Activated CD4-positive, alpha-beta T cell treated with anti-CD3 and anti-CD28 coated beads for 36 hours (primary cell): ENCODE measurements at regions not wholly inside any gene's neighbourhood (a gene's known extent, or its start where the extent isn't known, plus 50 kb on each side); places are given as distances from the start of the nearest gene placed in this dataset.

Experiments
- ATAC-seq: fragments of 200-7000 bp; cut with Tn5 transposase; one replicate; pipeline ENCODE4 v1.10.0; 2021; ENCODE audit warnings: mild to moderate bottlenecking, moderate library complexity
- CTCF ChIA-PET: fragments of 350-600 bp; sonication (Branson Sonifier 250); formaldehyde crosslinking; loops from one replicate; lab custom pipeline; 2021; ENCODE audit warnings: antibody characterized with exemption; lab: Charles Lee
- POLR2A ChIA-PET: fragments of 350-600 bp; sonication (Branson Sonifier 250); formaldehyde crosslinking; loops from one replicate; lab custom pipeline; 2021; ENCODE audit warnings: antibody characterized with exemption, inconsistent platforms; lab: Charles Lee
- DNase-seq: peaks from one replicate; pipeline ENCODE4 v3.0.0-alpha.2; 2020
- H3K27ac Mint-ChIP-seq: one replicate; pipeline ENCODE4 v1.8.0; 2021; ENCODE audit warnings: mixed read lengths
- H3K27me3 Mint-ChIP-seq: one replicate; pipeline ENCODE4 v1.8.0; 2021; ENCODE audit warnings: mixed read lengths
- H3K36me3 Mint-ChIP-seq: one replicate; pipeline ENCODE4 v1.8.0; 2021; ENCODE audit warnings: low read depth, mixed read lengths
- H3K4me1 Mint-ChIP-seq: one replicate; pipeline ENCODE4 v1.8.0; 2021; ENCODE audit warnings: mixed read lengths
- H3K4me3 Mint-ChIP-seq: one replicate; pipeline ENCODE4 v1.8.0; 2021; ENCODE audit warnings: mild to moderate bottlenecking, moderate library complexity, mixed read lengths
- H3K9me3 Mint-ChIP-seq: one replicate; pipeline ENCODE4 v1.8.0; 2021; ENCODE audit warnings: low read depth, mixed read lengths
- intact Hi-C, 2 experiments: fragments of 100-400 bp; cut with DNase I in 1 of 2; cut with micrococcal nuclease in 1 of 2; formaldehyde crosslinking; loops; one replicate each; pipeline versions ENCODE4 v1.14.2 to v1.15.1; 2022 to 2024; cut with DNase I, micrococcal nuclease

DNA sequence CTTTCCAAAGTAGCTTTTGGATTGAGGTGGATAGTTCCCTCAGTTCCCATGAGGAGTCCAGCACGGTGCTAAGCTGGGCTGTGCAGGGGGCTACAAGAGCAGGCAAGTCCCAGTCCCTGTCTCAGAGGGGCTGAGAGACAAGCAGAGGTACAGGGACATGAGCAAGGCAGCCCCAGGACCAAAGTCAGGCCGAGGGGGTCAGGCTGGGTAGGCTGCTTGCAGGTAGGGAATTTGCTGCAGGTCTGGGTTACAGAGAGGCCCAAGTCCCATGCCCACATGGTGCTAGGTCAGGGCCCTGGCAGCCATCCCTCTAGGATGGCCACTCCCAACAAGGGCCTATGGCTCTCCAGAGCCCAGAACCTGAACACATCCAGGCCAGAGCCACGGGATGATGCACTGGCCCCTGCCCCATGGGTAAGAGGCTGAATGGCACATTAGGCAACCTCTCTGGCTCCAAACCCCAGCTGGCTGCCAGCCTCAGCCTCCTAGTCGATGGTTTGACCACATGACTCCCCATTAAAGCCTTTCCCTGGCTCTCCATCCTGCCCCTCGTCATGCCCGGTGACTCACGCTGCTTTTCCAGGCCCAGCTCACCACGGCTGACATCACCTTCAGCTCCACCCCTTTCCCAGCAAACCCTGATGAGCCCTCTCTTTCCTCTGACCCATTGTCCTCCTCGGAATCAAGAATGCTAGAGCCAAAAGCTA lies 83.7 kb downstream of the SDC1 start:
- intact Hi-C loops = no loop called here
- CTCF ChIA-PET = interaction anchor here (0.6 to 1.4 kb wide), 2 partner anchors 10 to 34 kb away, joined by 3 read pairs; no protein-coding TSS in a partner anchor
- no peaks in the 10 kb centered on the region for H3K36me3 Mint-ChIP-seq
- POLR2A ChIA-PET = no interaction called here
- ATAC-seq (no peak), DNase-seq (no peak)
- no peaks in the 10 kb centered on the region for H3K9me3 Mint-ChIP-seq
- H3K4me3 Mint-ChIP-seq = no peak overlapping the region
- no peak overlapping the region for H3K27ac Mint-ChIP-seq
- H3K27me3 Mint-ChIP-seq = peaks cover 2% of the 10 kb centered on the region
- H3K4me1 Mint-ChIP-seq = peaks cover 2% of the 10 kb centered on the region

DNA sequence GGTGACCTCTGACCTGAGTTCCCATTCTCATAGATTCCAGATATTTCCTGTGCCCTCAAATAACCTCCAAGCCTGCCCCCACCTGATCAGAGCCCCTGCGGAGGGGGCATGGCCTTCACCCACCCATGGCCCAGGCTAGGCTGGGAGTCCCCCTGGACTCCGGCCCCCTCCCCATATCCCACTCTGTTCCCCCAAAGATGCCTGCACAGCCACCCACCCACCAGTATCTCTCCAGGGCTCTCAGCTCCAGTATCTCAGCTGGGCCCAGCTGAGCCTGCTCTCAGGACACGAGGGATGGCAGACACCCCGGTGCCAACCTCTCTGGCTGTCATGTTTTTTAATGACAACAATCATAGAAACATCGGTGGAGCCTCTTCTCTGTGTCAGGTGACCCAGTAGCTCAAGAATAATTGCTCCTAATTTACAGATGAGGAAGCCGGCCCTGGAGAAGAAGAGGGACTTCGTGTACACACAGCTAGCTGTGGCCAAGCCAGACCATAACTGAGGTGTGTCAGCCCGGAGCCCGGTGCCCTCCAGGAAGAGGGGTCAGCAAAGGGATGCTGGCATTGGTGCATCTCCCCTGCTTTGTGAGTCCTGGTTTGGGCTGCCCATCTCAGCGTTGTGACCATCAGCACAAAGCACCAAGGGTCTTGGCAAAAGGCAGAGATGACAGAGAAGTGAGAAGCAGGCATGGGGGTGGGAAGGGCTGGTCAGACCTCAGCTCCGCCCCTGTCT lies 84.4 kb downstream of the SDC1 start:
- H3K36me3 Mint-ChIP-seq = no peaks in the 10 kb centered on the region
- ATAC-seq (no peak), DNase-seq (no peak)
- CTCF ChIA-PET = interaction anchor here (0.6 kb wide), 1 partner anchor 35 kb away, joined by 3 read pairs; no protein-coding TSS in a partner anchor
- no peak overlapping the region for H3K4me3 Mint-ChIP-seq
- no peaks in the 10 kb centered on the region for H3K27me3 Mint-ChIP-seq
- no peak overlapping the region for H3K27ac Mint-ChIP-seq
- H3K9me3 Mint-ChIP-seq = no peaks in the 10 kb centered on the region
- H3K4me1 Mint-ChIP-seq = no peaks in the 10 kb centered on the region
- POLR2A ChIA-PET = no interaction called here
- intact Hi-C loops = no loop called here

DNA sequence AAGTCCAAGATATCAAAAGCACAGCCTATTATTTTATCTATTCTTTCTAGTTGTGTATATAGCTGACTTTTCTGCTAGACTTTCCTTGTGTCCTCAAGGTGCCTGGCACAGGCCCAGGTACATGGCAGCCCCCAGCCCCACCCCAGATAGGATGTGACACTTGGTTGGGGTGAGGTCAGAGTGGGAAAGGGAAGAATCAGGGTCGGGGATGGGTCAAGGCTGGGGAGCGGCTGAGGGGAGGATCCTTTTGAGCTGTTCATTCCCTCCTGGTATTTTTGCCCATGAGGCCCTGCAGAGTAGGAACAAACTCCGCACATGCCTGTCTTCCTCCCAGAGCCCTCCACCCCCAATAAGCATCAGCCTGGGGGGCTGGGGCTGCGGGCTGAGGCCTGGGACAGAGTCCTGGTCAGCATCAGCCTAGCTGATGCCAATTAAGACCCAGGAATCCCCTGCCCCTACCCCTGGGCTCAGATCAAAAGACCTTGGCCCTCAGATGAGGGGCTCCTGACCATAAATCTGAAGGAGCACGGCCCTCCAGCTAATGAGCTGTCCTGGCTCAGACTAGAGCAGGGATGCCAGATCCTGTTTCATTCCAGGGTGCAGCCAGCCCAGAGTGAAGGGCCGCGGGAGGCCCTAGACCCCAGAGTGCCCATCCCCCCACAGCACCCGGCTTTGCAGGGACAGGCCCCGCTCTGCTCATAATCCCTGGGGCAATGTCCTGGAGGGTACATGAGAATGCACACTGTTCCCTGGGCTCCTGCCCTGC lies 85.3 kb downstream of the SDC1 start:
- intact Hi-C loops = loop anchor here (5.0 to 10.0 kb wide), 4 partner anchors 88 to 505 kb away; partner anchors contain the start of gene SDC1 (in 1 of the 2)
- Mint-ChIP-seq H3K9me3 (no peaks in the 10 kb centered on the region), H3K36me3 (no peaks in the 10 kb centered on the region), H3K4me3 (no peak overlapping the region), H3K27me3 (no peaks in the 10 kb centered on the region), H3K27ac (no peak overlapping the region), H3K4me1 (no peaks in the 10 kb centered on the region)
- ChIA-PET CTCF (interaction anchor here (0.6 to 1.3 kb wide), 3 partner anchors 16 to 124 kb away, joined by 3 to 4 read pairs (median 3); no protein-coding TSS in a partner anchor), POLR2A (no interaction called here)
- ATAC-seq = no peak
- DNase-seq = no peak

DNA sequence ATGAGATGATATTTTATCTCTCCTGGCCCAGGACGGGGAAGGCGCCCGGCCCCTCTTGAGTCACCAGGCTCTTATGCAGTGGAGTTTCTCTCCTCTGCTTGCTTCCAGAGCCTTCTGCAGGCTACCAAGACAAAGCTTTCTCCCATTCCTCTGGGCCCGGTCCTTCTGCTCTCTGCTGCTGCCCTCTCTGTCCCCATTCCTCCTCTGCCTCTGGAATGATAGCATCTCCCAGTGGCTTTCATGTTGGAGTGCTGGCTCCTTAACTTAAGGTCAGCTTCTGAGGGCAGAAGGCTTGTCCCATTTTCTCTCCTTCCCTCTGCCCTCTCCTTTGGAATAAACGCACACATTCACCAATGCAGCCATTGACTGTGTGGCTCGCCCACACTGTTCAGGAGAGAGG lies 86.2 kb downstream of the SDC1 start:
- CTCF ChIA-PET = interaction anchor here (0.7 to 1.3 kb wide), 2 partner anchors 42 to 123 kb away, joined by 3 to 4 read pairs; no protein-coding TSS in a partner anchor
- intact Hi-C loops = loop anchor here (5.0 to 10.0 kb wide), 4 partner anchors 89 to 506 kb away; partner anchors contain the start of gene SDC1 (in 1 of the 2)
- H3K27ac Mint-ChIP-seq = no peak overlapping the region

DNA sequence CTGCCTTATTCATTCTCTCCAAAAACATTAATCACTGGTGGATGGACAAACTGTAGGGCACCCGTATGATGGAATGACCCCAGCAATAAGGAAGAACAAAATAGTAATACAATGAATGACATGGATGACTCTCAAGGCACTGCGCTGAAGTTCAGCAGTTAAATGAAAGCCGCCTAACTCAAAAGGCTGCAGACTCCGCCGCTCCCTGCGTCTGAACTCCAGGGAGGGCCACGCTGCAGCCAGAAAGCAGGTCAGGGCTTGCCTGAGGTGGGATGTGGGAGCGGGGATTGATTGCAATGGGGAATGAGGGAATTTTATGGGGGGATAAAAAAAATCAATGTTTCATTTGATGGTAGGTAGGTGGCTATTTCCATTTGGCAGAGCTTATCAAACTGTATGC lies 86.5 kb upstream of the LAPTM4A start:
- peaks cover under 1% of the 10 kb centered on the region for H3K27me3 Mint-ChIP-seq
- POLR2A ChIA-PET = no interaction called here
- H3K27ac Mint-ChIP-seq = no peak overlapping the region
- no peaks in the 10 kb centered on the region for H3K36me3 Mint-ChIP-seq
- H3K4me1 Mint-ChIP-seq = no peaks in the 10 kb centered on the region
- ATAC-seq (no peak), DNase-seq (no peak)
- H3K9me3 Mint-ChIP-seq = no peaks in the 10 kb centered on the region
- no peak overlapping the region for H3K4me3 Mint-ChIP-seq
- CTCF ChIA-PET = interaction anchor here (0.7 kb wide), 1 partner anchor 43 kb away, joined by 3 read pairs; no protein-coding TSS in a partner anchor
- intact Hi-C loops = loop anchor here (5.0 to 10.0 kb wide), 4 partner anchors 89 to 507 kb away; partner anchors contain the start of gene SDC1 (in 1 of the 2)

More for the DNA sequence above, 86.2 kb downstream of the SDC1 start:
- POLR2A ChIA-PET = no interaction called here
- H3K9me3 Mint-ChIP-seq = no peaks in the 10 kb centered on the region
- no peaks in the 10 kb centered on the region for H3K27me3 Mint-ChIP-seq
- no peak for ATAC-seq
- no peaks in the 10 kb centered on the region for H3K4me1 Mint-ChIP-seq
- no peaks in the 10 kb centered on the region for H3K36me3 Mint-ChIP-seq
- no peak for DNase-seq
- H3K4me3 Mint-ChIP-seq = no peak overlapping the region

DNA sequence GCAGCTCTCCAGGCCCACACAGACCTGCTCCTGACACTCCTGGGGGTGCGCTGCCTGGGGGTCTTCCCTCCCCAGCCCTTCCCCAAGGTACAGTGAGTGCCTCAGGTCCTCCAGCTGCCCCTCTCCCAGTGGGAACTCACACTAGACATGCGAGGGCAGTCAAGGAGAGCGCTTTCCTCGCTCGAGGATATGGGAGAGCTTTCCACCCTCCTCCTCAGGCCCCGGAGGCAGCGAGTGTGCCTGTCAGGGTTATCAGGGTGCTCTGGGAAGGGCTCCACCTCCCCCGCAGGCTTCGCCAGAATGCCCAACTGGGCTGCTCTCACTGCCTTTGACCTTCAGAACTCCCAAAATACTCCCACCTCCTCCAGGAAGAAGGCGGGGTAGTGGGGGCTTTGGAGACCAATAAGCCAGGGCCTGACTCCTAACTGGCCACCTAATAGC lies 85.7 kb upstream of the LAPTM4A start:
- Mint-ChIP-seq H3K9me3 (no peaks in the 10 kb centered on the region), H3K4me1 (no peaks in the 10 kb centered on the region), H3K27me3 (peaks cover 8% of the 10 kb centered on the region), H3K36me3 (no peaks in the 10 kb centered on the region), H3K27ac (no peak overlapping the region), H3K4me3 (no peak overlapping the region)
- ChIA-PET POLR2A (no interaction called here), CTCF (interaction anchor here (0.6 kb wide), 1 partner anchor 15 kb away, joined by 3 read pairs; no protein-coding TSS in a partner anchor)
- DNase-seq (no peak), ATAC-seq (no peak)
- intact Hi-C loops = loop anchor here (5.0 to 10.0 kb wide), 4 partner anchors 90 to 508 kb away; partner anchors contain the start of gene SDC1 (in 1 of the 2)

DNA sequence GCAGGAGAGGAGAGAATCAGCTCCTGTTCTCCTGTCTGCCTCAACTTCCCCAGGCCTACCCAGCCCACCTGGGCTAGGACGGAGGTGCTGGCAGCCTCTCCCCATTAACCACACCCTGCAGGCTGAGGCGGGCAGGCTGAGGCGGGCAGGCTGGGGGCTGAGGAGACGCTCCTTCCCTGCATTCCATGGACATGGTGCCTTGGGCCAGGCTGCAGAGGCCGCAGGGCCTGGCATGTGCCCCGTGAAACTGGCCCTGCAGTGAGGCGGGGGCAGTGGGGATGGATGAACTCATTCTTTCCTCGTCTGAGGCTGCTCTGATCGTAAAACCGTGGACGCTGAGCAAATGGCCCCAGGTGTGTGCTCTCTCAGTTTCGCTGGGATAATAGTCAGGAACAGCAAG lies 84.7 kb upstream of the LAPTM4A start:
- Mint-ChIP-seq H3K9me3 (no peaks in the 10 kb centered on the region), H3K4me3 (no peak overlapping the region), H3K27ac (no peak overlapping the region), H3K27me3 (peaks cover 8% of the 10 kb centered on the region), H3K4me1 (no peaks in the 10 kb centered on the region), H3K36me3 (no peaks in the 10 kb centered on the region)
- ATAC-seq (no peak), DNase-seq (no peak)
- intact Hi-C loops = loop anchor here (5.0 to 10.0 kb wide), 4 partner anchors 91 to 509 kb away; partner anchors contain the start of gene SDC1 (in 1 of the 2)
- POLR2A ChIA-PET = no interaction called here
- CTCF ChIA-PET = interaction anchor here (0.6 to 1.0 kb wide), 4 partner anchors 35 to 1383 kb away, joined by 3 to 5 read pairs (median 3); no protein-coding TSS in a partner anchor

DNA sequence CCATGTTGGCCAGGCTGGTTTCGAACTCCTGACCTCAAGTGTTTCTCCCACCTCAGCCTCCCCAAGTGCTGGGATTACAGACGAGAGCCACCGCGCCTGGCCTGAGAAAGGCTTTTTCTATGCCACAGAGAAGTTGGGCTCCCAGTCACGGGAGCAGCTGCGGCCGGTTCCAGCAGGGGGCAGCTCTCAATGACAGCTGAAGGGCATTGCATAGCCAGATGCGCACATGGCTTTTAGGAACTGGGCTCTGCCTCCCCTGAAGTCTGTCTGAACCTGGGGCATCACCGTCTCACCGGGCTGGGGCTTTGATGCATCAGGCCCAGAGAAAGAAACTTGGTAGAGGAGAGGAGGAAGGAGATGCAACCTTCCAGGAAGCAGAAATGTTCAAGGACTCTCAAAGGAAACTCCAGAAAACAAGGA lies 84.2 kb upstream of the LAPTM4A start:
- intact Hi-C loops = loop anchor here (2.0 to 10.0 kb wide), 5 partner anchors 89 to 509 kb away; partner anchors contain the start of gene SDC1 (in 2 of the 2)
- Mint-ChIP-seq H3K27me3 (peaks cover 8% of the 10 kb centered on the region), H3K27ac (no peak overlapping the region), H3K4me1 (no peaks in the 10 kb centered on the region), H3K36me3 (no peaks in the 10 kb centered on the region), H3K9me3 (no peaks in the 10 kb centered on the region), H3K4me3 (no peak overlapping the region)
- POLR2A ChIA-PET = interaction anchor here (0.6 kb wide), 1 partner anchor 13 kb away, joined by 3 read pairs; no protein-coding TSS in a partner anchor
- CTCF ChIA-PET = interaction anchor here (0.5 to 1.0 kb wide), 7 partner anchors 36 to 1382 kb away, joined by 3 to 5 read pairs (median 3); no protein-coding TSS in a partner anchor
- ATAC-seq (peak; percentile 71), DNase-seq (peak; percentile 72)

DNA sequence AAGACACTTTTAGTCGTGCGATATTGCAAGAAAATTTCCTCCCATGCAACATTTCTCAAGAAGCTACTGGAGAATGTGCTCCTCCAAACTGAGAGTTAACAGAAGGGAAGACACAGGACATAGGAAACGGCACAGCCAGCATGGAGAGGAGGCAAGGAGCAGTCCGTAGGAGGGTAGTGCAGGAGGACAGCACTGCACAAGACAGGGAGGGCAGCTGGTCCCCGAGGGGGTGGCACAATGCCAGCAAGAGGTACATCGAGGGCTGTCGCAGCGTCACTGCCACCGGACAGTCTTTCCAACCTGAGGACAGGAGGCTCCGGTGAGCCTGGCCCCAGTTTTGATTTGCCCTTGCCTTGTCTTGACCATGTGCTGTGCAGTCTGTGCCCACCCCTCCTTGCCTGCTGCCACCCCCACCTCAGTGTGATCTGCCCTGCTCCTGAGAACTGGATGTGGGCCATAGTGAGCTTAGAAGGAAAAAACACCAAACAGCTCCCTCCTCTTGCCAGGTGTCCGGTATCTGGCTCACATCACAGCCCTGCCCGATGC lies 81.6 kb upstream of the LAPTM4A start:
- DNase-seq = no peak
- intact Hi-C loops = loop anchor here in 1 of 2 experiments (10.0 kb wide), 3 partner anchors 192 to 512 kb away; no protein-coding TSS in a partner anchor
- Mint-ChIP-seq H3K36me3 (no peaks in the 10 kb centered on the region), H3K27ac (no peak overlapping the region), H3K27me3 (peaks cover 11% of the 10 kb centered on the region), H3K4me3 (no peak overlapping the region), H3K9me3 (no peaks in the 10 kb centered on the region), H3K4me1 (no peaks in the 10 kb centered on the region)
- ChIA-PET POLR2A (no interaction called here), CTCF (interaction anchor here (0.7 kb wide), 1 partner anchor 77 kb away, joined by 3 read pairs; no protein-coding TSS in a partner anchor)
- no peak for ATAC-seq
